ENCODE measurements at regions not wholly inside any gene's neighbourhood (a gene's known extent, or its start where the extent isn't known, plus 50 kb on each side); places are given as distances from the start of the nearest gene placed in this dataset.
"Not testable (repeated sequence)": the region's sequence is repeated elsewhere in the genome, so short reads cannot be mapped to it uniquely, and the experiment has no call there.

- CTCF ChIA-PET, result interaction anchor here (0.6 kb wide), 1 partner anchor 338 kb away, joined by 3 read pairs; no protein-coding TSS in a partner anchor
- no peak for TF ChIP-seq CTCF (IDR thresholded peaks at IDR 0.05; ENCODE audit: low read depth, low read length)
Measured at GRCh38 chr2:53510401-53510800, 257.2 kb upstream of the CHAC2 start.

GRCh38 chr2:53509831-53510388 is 257.7 kb upstream of the CHAC2 start:
- no peak for TF ChIP-seq CTCF (IDR thresholded peaks at IDR 0.05; ENCODE audit: low read depth, low read length)
- POLR2A ChIA-PET, result no interaction called here
- no peaks in the 10 kb centered on the region for H3K27me3 ChIP-seq (ENCODE audit: control insufficient read depth, insufficient read depth, low read length)
- peaks cover 5% of the 10 kb centered on the region; the same call in 1 of the 2 replicates for H3K9me3 ChIP-seq (ENCODE audit: control insufficient read depth, insufficient read depth, low read length)
- H3K27ac ChIP-seq (ENCODE audit: low read depth, low read length), result no peak overlapping the region
- CTCF ChIA-PET, result interaction anchor here (0.6 kb wide), 1 partner anchor 337 kb away, joined by 3 read pairs; no protein-coding TSS in a partner anchor
- no peak for DNase-seq (ENCODE audit: low read depth, low spot score)
- H3K4me3 ChIP-seq (ENCODE audit: low read depth, low read length), result no peak overlapping the region

More at GRCh38 chr2:53510401-53510800, 257.2 kb upstream of the CHAC2 start:
- Histone ChIP-seq H3K9me3 (ENCODE audit: control insufficient read depth, insufficient read depth, low read length) (peaks cover 5% of the 10 kb centered on the region; the same call in 1 of the 2 replicates), H3K4me3 (ENCODE audit: low read depth, low read length) (no peak overlapping the region), H3K27ac (ENCODE audit: low read depth, low read length) (no peak overlapping the region), H3K27me3 (ENCODE audit: control insufficient read depth, insufficient read depth, low read length) (no peaks in the 10 kb centered on the region)
- POLR2A ChIA-PET, result no interaction called here
- DNase-seq (ENCODE audit: low read depth, low spot score), result no peak

- ChIA-PET POLR2A (no interaction called here), CTCF (no interaction called here)
- H3K27me3 ChIP-seq (ENCODE audit: control insufficient read depth, insufficient read depth, low read length), result no peaks in the 10 kb centered on the region
- no peak overlapping the region for H3K4me3 ChIP-seq (ENCODE audit: low read depth, low read length)
- H3K9me3 ChIP-seq (ENCODE audit: control insufficient read depth, insufficient read depth, low read length), result peaks cover 5% of the 10 kb centered on the region; the same call in 1 of the 2 replicates
- DNase-seq (ENCODE audit: low read depth, low spot score), result no peak
- no peak for TF ChIP-seq CTCF (IDR thresholded peaks at IDR 0.05; ENCODE audit: low read depth, low read length)
- no peak overlapping the region for H3K27ac ChIP-seq (ENCODE audit: low read depth, low read length)
Measured at GRCh38 chr2:53508667-53509066, 258.9 kb upstream of the CHAC2 start.

GRCh38 chr2:53507070-53507469 is 260.5 kb upstream of the CHAC2 start:
- POLR2A ChIA-PET; CTCF ChIA-PET; H3K27me3 ChIP-seq (ENCODE audit: control insufficient read depth, insufficient read depth, low read length); DNase-seq (ENCODE audit: low read depth, low spot score); H3K9me3 ChIP-seq (ENCODE audit: control insufficient read depth, insufficient read depth, low read length); H3K27ac ChIP-seq (ENCODE audit: low read depth, low read length); H3K4me3 ChIP-seq (ENCODE audit: low read depth, low read length): not testable (repeated sequence)

- no peak for TF ChIP-seq CTCF (IDR thresholded peaks at IDR 0.05; ENCODE audit: low read depth, low read length)
- no peak overlapping the region for H3K27ac ChIP-seq (ENCODE audit: low read depth, low read length)
- DNase-seq (ENCODE audit: low read depth, low spot score), result no peak
- H3K9me3 ChIP-seq (ENCODE audit: control insufficient read depth, insufficient read depth, low read length), result peaks cover 5% of the 10 kb centered on the region; the same call in 1 of the 2 replicates
- no peak overlapping the region for H3K4me3 ChIP-seq (ENCODE audit: low read depth, low read length)
- H3K27me3 ChIP-seq (ENCODE audit: control insufficient read depth, insufficient read depth, low read length), result no peaks in the 10 kb centered on the region
- CTCF ChIA-PET, result no interaction called here
- POLR2A ChIA-PET, result no interaction called here
Measured at GRCh38 chr2:53505826-53506225, 261.8 kb upstream of the CHAC2 start.

Data from AG04450 (cell line).